ENCODE measurements at regions not wholly inside any gene's neighbourhood (a gene's known extent, or its start where the extent isn't known, plus 50 kb on each side); places are given as distances from the start of the nearest gene placed in this dataset.

DNA sequence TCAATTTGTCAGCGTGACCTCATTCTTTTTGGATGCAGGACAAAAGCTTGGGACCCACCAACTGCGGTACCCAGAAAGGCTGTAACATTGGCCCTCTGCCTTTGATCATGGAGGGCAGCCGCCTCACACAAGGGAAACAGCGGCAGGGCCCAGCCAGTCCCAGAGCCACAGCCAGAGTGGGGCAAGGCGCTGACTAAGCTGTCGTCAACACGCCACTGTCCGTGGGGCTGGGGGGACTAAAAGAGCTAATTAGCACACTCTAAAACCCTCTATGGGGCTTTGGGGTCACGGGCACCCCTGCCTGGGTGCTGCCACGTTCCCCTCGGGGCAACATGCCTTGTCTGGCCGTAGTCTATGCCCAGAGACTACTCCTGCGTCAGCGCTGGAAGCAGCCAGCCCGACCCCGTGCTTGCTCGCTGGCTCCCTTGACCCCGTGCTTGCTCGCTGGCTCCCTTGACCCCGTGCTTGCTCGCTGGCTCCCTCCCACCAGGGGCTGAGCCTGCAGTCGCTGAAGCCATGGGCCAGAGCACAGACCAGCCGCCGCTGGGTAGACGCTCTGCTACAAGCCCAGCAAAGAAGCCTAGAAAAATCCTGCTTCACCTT is 598.4 kb downstream of the MBD2 start:
- Histone ChIP-seq H3K27ac (no peak overlapping the region), H3K4me1 (ENCODE audit: insufficient read depth) (no peaks in the 10 kb centered on the region), H3K36me3 (no peaks in the 10 kb centered on the region), H3K9me3 (no peaks in the 10 kb centered on the region), H3K27me3 (no peaks in the 10 kb centered on the region), H3K4me3 (no peak overlapping the region)
- intact Hi-C loops (cut with DNase I): no loop called here
- TF ChIP-seq EP300 (IDR thresholded peaks at IDR 0.05): no peak
- TF ChIP-seq, protein P1, sequence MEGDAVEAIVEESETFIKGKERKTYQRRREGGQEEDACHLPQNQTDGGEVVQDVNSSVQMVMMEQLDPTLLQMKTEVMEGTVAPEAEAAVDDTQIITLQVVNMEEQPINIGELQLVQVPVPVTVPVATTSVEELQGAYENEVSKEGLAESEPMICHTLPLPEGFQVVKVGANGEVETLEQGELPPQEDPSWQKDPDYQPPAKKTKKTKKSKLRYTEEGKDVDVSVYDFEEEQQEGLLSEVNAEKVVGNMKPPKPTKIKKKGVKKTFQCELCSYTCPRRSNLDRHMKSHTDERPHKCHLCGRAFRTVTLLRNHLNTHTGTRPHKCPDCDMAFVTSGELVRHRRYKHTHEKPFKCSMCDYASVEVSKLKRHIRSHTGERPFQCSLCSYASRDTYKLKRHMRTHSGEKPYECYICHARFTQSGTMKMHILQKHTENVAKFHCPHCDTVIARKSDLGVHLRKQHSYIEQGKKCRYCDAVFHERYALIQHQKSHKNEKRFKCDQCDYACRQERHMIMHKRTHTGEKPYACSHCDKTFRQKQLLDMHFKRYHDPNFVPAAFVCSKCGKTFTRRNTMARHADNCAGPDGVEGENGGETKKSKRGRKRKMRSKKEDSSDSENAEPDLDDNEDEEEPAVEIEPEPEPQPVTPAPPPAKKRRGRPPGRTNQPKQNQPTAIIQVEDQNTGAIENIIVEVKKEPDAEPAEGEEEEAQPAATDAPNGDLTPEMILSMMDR (IDR thresholded peaks at IDR 0.05): no peak
- TF ChIP-seq POLR2A (IDR thresholded peaks at IDR 0.05): no peak
- DNase-seq: no peak
- 89 to 92% (median 91%) methylated on average over 25 of the region's 25 CpGs for WGBS, 3 donors

DNA sequence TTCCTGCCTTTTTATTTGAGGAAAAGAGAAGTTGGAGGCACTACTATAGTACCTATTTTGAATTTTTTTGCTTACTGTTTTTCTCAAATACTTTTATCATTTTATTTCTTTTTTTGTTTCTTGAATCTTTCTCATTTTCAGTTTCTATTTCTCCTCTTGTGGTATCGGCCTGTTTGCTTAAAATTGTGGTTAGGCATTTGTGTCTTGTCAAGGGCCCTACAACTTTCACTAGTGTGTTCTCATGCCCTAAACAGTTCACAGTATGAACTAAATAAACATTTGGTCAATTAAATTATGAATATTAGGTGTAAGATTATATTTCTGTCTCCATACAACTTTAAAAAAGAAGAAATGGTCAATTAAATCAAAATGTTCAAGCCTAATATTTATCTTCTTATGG is 613.5 kb downstream of the MBD2 start:
- no peak overlapping the region for H3K4me3 ChIP-seq
- H3K9me3 ChIP-seq: no peaks in the 10 kb centered on the region
- H3K27me3 ChIP-seq: no peaks in the 10 kb centered on the region
- no peak for TF ChIP-seq EP300 (IDR thresholded peaks at IDR 0.05)
- TF ChIP-seq, protein P1 (IDR thresholded peaks at IDR 0.05): no peak
- H3K36me3 ChIP-seq: no peaks in the 10 kb centered on the region
- intact Hi-C loops (cut with DNase I): no loop called here
- no peak overlapping the region for H3K27ac ChIP-seq
- H3K4me1 ChIP-seq (ENCODE audit: insufficient read depth): no peaks in the 10 kb centered on the region
- WGBS, 3 donors: 43 to 65% (median 45%) methylated on average over 1 of the region's 1 CpG
- no peak for DNase-seq

DNA sequence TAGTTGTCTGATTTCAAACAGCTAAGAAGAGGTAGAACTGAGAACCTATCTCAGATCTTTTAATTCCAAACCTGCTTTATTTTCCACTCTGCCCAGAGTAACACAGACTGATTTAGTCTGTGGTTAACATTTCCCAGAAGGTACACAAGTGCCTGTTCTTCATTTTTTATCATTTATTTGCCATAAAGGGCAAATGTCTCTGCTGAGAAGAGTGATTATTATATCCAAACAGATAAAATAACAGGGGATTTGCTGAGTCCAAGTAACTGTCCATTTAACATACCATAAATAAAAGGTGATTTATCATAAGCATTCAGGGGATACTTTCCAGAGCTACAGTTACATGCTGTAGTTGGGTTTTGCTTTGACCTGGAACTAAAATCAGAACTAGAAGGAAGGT is 617.7 kb downstream of the MBD2 start:
- H3K4me1 ChIP-seq (ENCODE audit: insufficient read depth): no peaks in the 10 kb centered on the region
- DNase-seq: no peak
- H3K4me3 ChIP-seq: no peak overlapping the region
- H3K27ac ChIP-seq: no peak overlapping the region
- H3K9me3 ChIP-seq: no peaks in the 10 kb centered on the region
- no peaks in the 10 kb centered on the region for H3K36me3 ChIP-seq
- TF ChIP-seq, protein P1 (IDR thresholded peaks at IDR 0.05): no peak
- TF ChIP-seq EP300 (IDR thresholded peaks at IDR 0.05): no peak
- TF ChIP-seq POLR2A (IDR thresholded peaks at IDR 0.05): no peak
- intact Hi-C loops (cut with DNase I): no loop called here
- H3K27me3 ChIP-seq: no peaks in the 10 kb centered on the region

DNA sequence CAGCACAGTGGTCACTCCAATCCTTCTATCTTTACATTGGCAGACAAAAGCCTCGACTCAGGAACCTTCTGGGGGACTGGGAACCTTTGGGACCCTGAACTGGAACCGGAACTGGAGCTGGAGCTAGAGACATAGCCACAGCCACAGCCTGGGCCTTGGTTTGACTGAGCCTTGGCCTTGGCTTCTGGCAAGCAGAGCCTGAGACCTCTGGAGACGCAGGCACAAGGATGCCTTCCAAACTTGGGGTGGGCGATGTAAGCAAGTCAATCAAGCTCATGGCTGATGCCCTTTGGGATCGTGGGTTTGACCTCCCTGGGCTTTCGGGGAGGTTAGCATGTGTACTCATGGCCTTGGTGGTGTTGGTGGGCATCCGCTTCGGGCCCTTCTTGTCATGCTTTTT is 619.3 kb downstream of the MBD2 start:
- H3K36me3 ChIP-seq: no peaks in the 10 kb centered on the region
- no peak overlapping the region for H3K27ac ChIP-seq
- 88 to 92% (median 90%) methylated on average over 8 of the region's 8 CpGs for WGBS, 3 donors
- TF ChIP-seq EP300 (IDR thresholded peaks at IDR 0.05) (no peak), POLR2A (IDR thresholded peaks at IDR 0.05) (no peak)
- TF ChIP-seq, protein P1 (IDR thresholded peaks at IDR 0.05): no peak
- intact Hi-C loops (cut with DNase I): no loop called here
- H3K4me3 ChIP-seq: no peak overlapping the region
- no peaks in the 10 kb centered on the region for H3K9me3 ChIP-seq
- peak in 1 of 5 donors; percentile 7 for DNase-seq
- H3K4me1 ChIP-seq (ENCODE audit: insufficient read depth): no peaks in the 10 kb centered on the region
- no peaks in the 10 kb centered on the region for H3K27me3 ChIP-seq

All from ovary (tissue), 7 donors.